Dendritic cell treated with granulocyte-macrophage colony-stimulating factor and Interleukin-4, amounts not matched to agents 40 ng/mL and 50 ng/mL, for 4 days (primary cell): ENCODE measurements at regions not wholly inside any gene's neighbourhood (a gene's known extent, or its start where the extent isn't known, plus 50 kb on each side); places are given as distances from the start of the nearest gene placed in this dataset.

Experiments used
- H3K27ac Mint-ChIP-seq: one replicate; pipeline ENCODE4 v1.8.0; 2022; ENCODE audit warnings: mild to moderate bottlenecking, mixed read lengths
- H3K27me3 Mint-ChIP-seq: one replicate; pipeline ENCODE4 v1.8.0; 2022; ENCODE audit warnings: mild to moderate bottlenecking, mixed read lengths
- H3K36me3 Mint-ChIP-seq: one replicate; pipeline ENCODE4 v1.8.0; 2022; ENCODE audit warnings: low read depth, mixed read lengths
- H3K4me1 Mint-ChIP-seq: one replicate; pipeline ENCODE4 v1.8.0; 2022; ENCODE audit warnings: low read depth, mixed read lengths
- H3K4me3 Mint-ChIP-seq: one replicate; pipeline ENCODE4 v1.8.0; 2022; ENCODE audit warnings: mild to moderate bottlenecking, moderate library complexity, mixed read lengths
- H3K9me3 Mint-ChIP-seq: one replicate; pipeline ENCODE4 v1.8.0; 2022; ENCODE audit warnings: mixed read lengths
- intact Hi-C: fragments of 100-400 bp; cut with micrococcal nuclease; formaldehyde crosslinking; loops from one replicate; pipeline ENCODE4 v1.15.0; 2022

- no peak overlapping the region for H3K27ac Mint-ChIP-seq
- H3K36me3 Mint-ChIP-seq = no peaks in the 10 kb centered on the region
- H3K27me3 Mint-ChIP-seq = peaks cover 5% of the 10 kb centered on the region
- H3K4me3 Mint-ChIP-seq = no peak overlapping the region
- H3K4me1 Mint-ChIP-seq = no peaks in the 10 kb centered on the region
- intact Hi-C loops = no loop called here
- no peaks in the 10 kb centered on the region for H3K9me3 Mint-ChIP-seq
Measured at GRCh38 chr1:96971849-96972602, 250.4 kb downstream of the PTBP2 start.

GRCh38 chr1:96973605-96974004 lies 252.0 kb downstream of the PTBP2 start:
- Mint-ChIP-seq H3K9me3 (no peaks in the 10 kb centered on the region), H3K27ac (no peak overlapping the region), H3K36me3 (no peaks in the 10 kb centered on the region), H3K27me3 (peaks cover 2% of the 10 kb centered on the region), H3K4me3 (no peak overlapping the region), H3K4me1 (no peaks in the 10 kb centered on the region)
- intact Hi-C loops = no loop called here

GRCh38 chr1:96978444-96978843 lies 256.9 kb downstream of the PTBP2 start:
- H3K27ac Mint-ChIP-seq = no peak overlapping the region
- intact Hi-C loops = no loop called here
- H3K9me3 Mint-ChIP-seq = no peaks in the 10 kb centered on the region
- H3K36me3 Mint-ChIP-seq = no peaks in the 10 kb centered on the region
- no peaks in the 10 kb centered on the region for H3K27me3 Mint-ChIP-seq
- H3K4me3 Mint-ChIP-seq = no peak overlapping the region
- no peaks in the 10 kb centered on the region for H3K4me1 Mint-ChIP-seq

- H3K9me3 Mint-ChIP-seq = no peaks in the 10 kb centered on the region
- no peak overlapping the region for H3K4me3 Mint-ChIP-seq
- no peaks in the 10 kb centered on the region for H3K36me3 Mint-ChIP-seq
- H3K27me3 Mint-ChIP-seq = no peaks in the 10 kb centered on the region
- H3K27ac Mint-ChIP-seq = no peak overlapping the region
- no peaks in the 10 kb centered on the region for H3K4me1 Mint-ChIP-seq
- intact Hi-C loops = no loop called here
Measured at GRCh38 chr1:96978901-96979300, 257.3 kb downstream of the PTBP2 start.

- H3K27me3 Mint-ChIP-seq = no peaks in the 10 kb centered on the region
- intact Hi-C loops = no loop called here
- no peaks in the 10 kb centered on the region for H3K36me3 Mint-ChIP-seq
- no peaks in the 10 kb centered on the region for H3K4me1 Mint-ChIP-seq
- H3K9me3 Mint-ChIP-seq = no peaks in the 10 kb centered on the region
- H3K27ac Mint-ChIP-seq = no peak overlapping the region
- H3K4me3 Mint-ChIP-seq = no peak overlapping the region
Measured at GRCh38 chr1:96979304-96980268, 258.0 kb downstream of the PTBP2 start.

- intact Hi-C loops = no loop called here
- no peak overlapping the region for H3K4me3 Mint-ChIP-seq
- H3K27me3 Mint-ChIP-seq = no peaks in the 10 kb centered on the region
- peaks cover 7% of the 10 kb centered on the region for H3K9me3 Mint-ChIP-seq
- no peak overlapping the region for H3K27ac Mint-ChIP-seq
- no peaks in the 10 kb centered on the region for H3K4me1 Mint-ChIP-seq
- H3K36me3 Mint-ChIP-seq = no peaks in the 10 kb centered on the region
Measured at GRCh38 chr1:96980448-96980847, 258.9 kb downstream of the PTBP2 start.

- no peak overlapping the region for H3K27ac Mint-ChIP-seq
- no peaks in the 10 kb centered on the region for H3K4me1 Mint-ChIP-seq
- H3K36me3 Mint-ChIP-seq = no peaks in the 10 kb centered on the region
- no peak overlapping the region for H3K4me3 Mint-ChIP-seq
- intact Hi-C loops = no loop called here
- peaks cover 11% of the 10 kb centered on the region for H3K9me3 Mint-ChIP-seq
- no peaks in the 10 kb centered on the region for H3K27me3 Mint-ChIP-seq
Measured at GRCh38 chr1:96981181-96981580, 259.6 kb downstream of the PTBP2 start.

- no peak overlapping the region for H3K27ac Mint-ChIP-seq
- H3K4me3 Mint-ChIP-seq = no peak overlapping the region
Measured at GRCh38 chr1:96982118-96982517, 260.5 kb downstream of the PTBP2 start.

GRCh38 chr1:96983866-96984265 lies 262.3 kb downstream of the PTBP2 start:
- H3K4me3 Mint-ChIP-seq = no peak overlapping the region
- no peaks in the 10 kb centered on the region for H3K27me3 Mint-ChIP-seq
- no peak overlapping the region for H3K27ac Mint-ChIP-seq
- peaks cover 11% of the 10 kb centered on the region for H3K9me3 Mint-ChIP-seq
- H3K36me3 Mint-ChIP-seq = no peaks in the 10 kb centered on the region
- intact Hi-C loops = no loop called here
- H3K4me1 Mint-ChIP-seq = no peaks in the 10 kb centered on the region

More at GRCh38 chr1:96982118-96982517, 260.5 kb downstream of the PTBP2 start:
- intact Hi-C loops = no loop called here
- Mint-ChIP-seq H3K36me3 (no peaks in the 10 kb centered on the region), H3K4me1 (no peaks in the 10 kb centered on the region), H3K9me3 (peaks cover 11% of the 10 kb centered on the region), H3K27me3 (no peaks in the 10 kb centered on the region)

GRCh38 chr1:96987186-96987703 lies 265.7 kb downstream of the PTBP2 start:
- Mint-ChIP-seq H3K4me1 (no peaks in the 10 kb centered on the region), H3K9me3 (peaks cover 11% of the 10 kb centered on the region), H3K27ac (no peak overlapping the region), H3K36me3 (no peaks in the 10 kb centered on the region), H3K27me3 (no peaks in the 10 kb centered on the region), H3K4me3 (no peak overlapping the region)
- intact Hi-C loops = no loop called here

- Mint-ChIP-seq H3K36me3 (no peaks in the 10 kb centered on the region), H3K9me3 (peaks cover 11% of the 10 kb centered on the region), H3K4me3 (no peak overlapping the region), H3K4me1 (no peaks in the 10 kb centered on the region), H3K27ac (no peak overlapping the region), H3K27me3 (no peaks in the 10 kb centered on the region)
- intact Hi-C loops = no loop called here
Measured at GRCh38 chr1:96989302-96989701, 267.7 kb downstream of the PTBP2 start.

GRCh38 chr1:96990136-96990535 lies 268.6 kb downstream of the PTBP2 start:
- peaks cover 7% of the 10 kb centered on the region for H3K9me3 Mint-ChIP-seq
- H3K4me1 Mint-ChIP-seq = no peaks in the 10 kb centered on the region
- no peak overlapping the region for H3K4me3 Mint-ChIP-seq
- no peaks in the 10 kb centered on the region for H3K36me3 Mint-ChIP-seq
- intact Hi-C loops = no loop called here
- no peaks in the 10 kb centered on the region for H3K27me3 Mint-ChIP-seq
- H3K27ac Mint-ChIP-seq = no peak overlapping the region

GRCh38 chr1:96991261-96991660 lies 269.7 kb downstream of the PTBP2 start:
- no peaks in the 10 kb centered on the region for H3K9me3 Mint-ChIP-seq
- no peak overlapping the region for H3K27ac Mint-ChIP-seq
- H3K36me3 Mint-ChIP-seq = no peaks in the 10 kb centered on the region
- H3K27me3 Mint-ChIP-seq = no peaks in the 10 kb centered on the region
- no peaks in the 10 kb centered on the region for H3K4me1 Mint-ChIP-seq
- H3K4me3 Mint-ChIP-seq = no peak overlapping the region
- intact Hi-C loops = no loop called here

GRCh38 chr1:96992871-96993270 lies 271.3 kb downstream of the PTBP2 start:
- H3K27me3 Mint-ChIP-seq = no peaks in the 10 kb centered on the region
- no peaks in the 10 kb centered on the region for H3K9me3 Mint-ChIP-seq
- H3K27ac Mint-ChIP-seq = no peak overlapping the region
- H3K4me1 Mint-ChIP-seq = no peaks in the 10 kb centered on the region
- intact Hi-C loops = no loop called here
- no peaks in the 10 kb centered on the region for H3K36me3 Mint-ChIP-seq
- H3K4me3 Mint-ChIP-seq = no peak overlapping the region
